IPS-20b (cell line): ENCODE measurements at regions not wholly inside any gene's neighbourhood (a gene's known extent, or its start where the extent isn't known, plus 50 kb on each side); places are given as distances from the start of the nearest gene placed in this dataset.
"Not testable (repeated sequence)": the region's sequence is repeated elsewhere in the genome, so short reads cannot be mapped to it uniquely, and the experiment has no call there.

Experiments
- H3K27ac ChIP-seq: one replicate; pipeline ENCODE4 v1.5.1; 2013; ENCODE audit warnings: low read length
- H3K27me3 ChIP-seq: 2 replicates; pipeline ENCODE4 v1.6.1; 2013; ENCODE audit warnings: mild to moderate bottlenecking, low read length, inconsistent platforms; ENCODE audit not compliant: insufficient read depth
- H3K36me3 ChIP-seq: 2 replicates; pipeline ENCODE4 v1.6.1; 2013; ENCODE audit warnings: low read depth, mild to moderate bottlenecking, inconsistent platforms, low read length, moderate library complexity; ENCODE audit not compliant: insufficient read depth
- H3K4me1 ChIP-seq: 2 replicates; pipeline ENCODE4 v1.6.1; 2013; ENCODE audit warnings: mild to moderate bottlenecking, control low read depth, inconsistent platforms, low read length, moderate library complexity; ENCODE audit not compliant: insufficient read depth
- H3K4me3 ChIP-seq: 2 replicates; pipeline ENCODE4 v1.5.1; 2013; ENCODE audit warnings: mild to moderate bottlenecking, low read length, inconsistent platforms
- H3K9ac ChIP-seq: 2 replicates; pipeline ENCODE4 v1.6.1; 2013; ENCODE audit warnings: low read depth, mild to moderate bottlenecking, inconsistent platforms, low read length, moderate library complexity
- H3K9me3 ChIP-seq: 2 replicates; pipeline ENCODE4 v1.6.1; 2013; ENCODE audit warnings: mild to moderate bottlenecking, low read depth, low read length, inconsistent platforms; ENCODE audit not compliant: insufficient read depth

DNA sequence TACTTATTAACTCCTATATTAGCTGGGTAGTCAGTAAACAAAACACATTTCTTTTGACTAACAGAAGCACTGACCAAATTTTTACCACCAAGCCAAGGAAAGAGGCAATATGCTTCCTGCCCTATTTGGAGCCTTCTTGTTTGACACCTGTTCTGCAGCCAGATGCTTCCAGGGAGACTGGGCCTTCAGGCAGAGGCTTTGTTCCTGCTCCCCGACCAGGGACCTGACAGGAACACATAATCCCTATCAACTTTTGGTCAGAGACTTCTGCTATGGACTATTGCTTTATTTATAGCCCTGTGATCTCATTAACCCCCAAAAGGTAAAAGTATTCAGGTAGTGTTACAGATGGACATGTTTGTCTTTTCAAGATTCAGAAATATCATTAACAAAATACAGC lies 541.3 kb downstream of the NTRK3 start:
- Histone ChIP-seq H3K36me3 (no peaks in the 10 kb centered on the region), H3K9me3 (no peaks in the 10 kb centered on the region)

DNA sequence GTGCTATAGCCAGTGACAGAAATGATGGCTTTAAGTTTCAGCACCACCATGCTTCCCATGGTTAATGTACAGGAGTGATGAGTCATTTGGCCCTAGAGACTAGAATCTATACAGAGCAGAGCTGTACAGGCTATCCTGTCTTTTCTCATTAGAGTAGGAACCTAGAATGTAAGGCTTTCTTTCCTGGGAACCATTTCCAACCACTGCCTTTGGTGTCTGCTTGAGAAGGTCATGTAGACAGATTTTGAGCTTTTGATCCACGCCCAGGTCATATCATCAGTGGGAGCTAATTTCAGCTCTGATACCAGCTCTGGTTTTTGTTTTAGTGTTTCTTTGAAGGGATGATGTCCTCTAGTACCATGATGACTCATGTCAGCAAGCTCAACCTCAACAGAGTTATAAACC lies 543.1 kb downstream of the NTRK3 start:
- Histone ChIP-seq H3K9me3 (no peaks in the 10 kb centered on the region), H3K4me1 (no peaks in the 10 kb centered on the region), H3K36me3 (no peaks in the 10 kb centered on the region), H3K27ac (no peak overlapping the region), H3K4me3 (no peak overlapping the region), H3K9ac (no peak overlapping the region), H3K27me3 (no peaks in the 10 kb centered on the region)

More for the DNA sequence above, 541.3 kb downstream of the NTRK3 start:
- no peak overlapping the region for H3K27ac ChIP-seq
- H3K4me3 ChIP-seq, result no peak overlapping the region
- no peak overlapping the region for H3K9ac ChIP-seq
- no peaks in the 10 kb centered on the region for H3K4me1 ChIP-seq
- H3K27me3 ChIP-seq, result no peaks in the 10 kb centered on the region

DNA sequence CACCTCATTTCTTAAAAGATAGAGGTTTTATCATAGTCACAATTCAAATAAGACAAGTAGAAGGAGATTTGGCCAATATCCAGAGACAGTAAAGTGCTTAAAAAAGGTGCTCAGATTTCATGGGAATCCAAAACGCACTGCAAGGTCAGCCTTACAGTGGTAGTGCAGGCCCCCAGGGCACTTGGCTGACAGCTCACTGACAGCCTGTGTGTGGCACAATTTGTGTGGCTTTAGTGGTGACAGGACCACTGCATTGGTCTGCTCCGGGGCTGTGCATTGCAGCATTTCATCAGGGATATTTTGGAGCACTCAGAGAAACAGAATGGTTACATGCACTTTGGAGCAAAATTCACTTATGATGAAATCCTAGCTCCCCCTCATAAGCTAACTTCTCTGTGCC lies 544.3 kb downstream of the NTRK3 start:
- Histone ChIP-seq H3K36me3 (no peaks in the 10 kb centered on the region), H3K27ac (no peak overlapping the region), H3K27me3 (no peaks in the 10 kb centered on the region), H3K4me3 (no peak overlapping the region), H3K4me1 (no peaks in the 10 kb centered on the region), H3K9ac (no peak overlapping the region), H3K9me3 (no peaks in the 10 kb centered on the region)

- Histone ChIP-seq H3K9me3 (no peaks in the 10 kb centered on the region), H3K27me3 (no peaks in the 10 kb centered on the region), H3K4me3 (no peak overlapping the region), H3K4me1 (no peaks in the 10 kb centered on the region), H3K27ac (no peak overlapping the region), H3K9ac (no peak overlapping the region), H3K36me3 (no peaks in the 10 kb centered on the region)
These were observed 545.5 kb downstream of the NTRK3 start for GRCh38 chr15:87711026-87711425.

- no peaks in the 10 kb centered on the region for H3K36me3 ChIP-seq
- no peak overlapping the region for H3K27ac ChIP-seq
- no peaks in the 10 kb centered on the region for H3K27me3 ChIP-seq
- no peak overlapping the region for H3K9ac ChIP-seq
- H3K4me1 ChIP-seq, result no peaks in the 10 kb centered on the region
- H3K9me3 ChIP-seq, result no peaks in the 10 kb centered on the region
- no peak overlapping the region for H3K4me3 ChIP-seq
These were observed 546.1 kb downstream of the NTRK3 start for GRCh38 chr15:87710406-87710805.

DNA sequence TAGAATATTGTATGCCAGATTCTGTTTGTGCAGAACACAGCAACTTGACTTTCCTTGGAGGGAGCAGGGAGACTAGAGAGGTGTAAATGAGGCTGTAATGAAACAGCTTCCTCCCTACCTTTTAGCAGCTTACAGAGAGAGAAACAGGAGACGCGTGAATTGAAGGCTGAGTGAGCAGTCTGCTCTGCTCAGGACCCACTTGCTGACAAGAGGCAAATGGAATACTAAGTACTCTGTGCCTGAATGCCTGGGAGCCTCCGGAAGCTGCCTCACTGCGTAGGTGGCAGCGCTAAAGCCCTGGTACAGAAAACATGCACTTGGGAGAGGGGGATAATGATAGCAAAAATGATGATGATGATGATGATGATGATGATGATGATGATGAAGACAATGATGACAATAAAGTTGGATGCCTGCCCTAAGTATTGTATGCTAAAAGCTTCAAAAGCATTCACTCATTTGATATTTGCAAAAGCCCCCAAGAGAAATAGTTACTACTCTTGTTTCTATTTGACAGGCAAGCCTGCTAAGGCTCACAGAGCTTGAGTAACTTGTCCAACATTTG lies 548.9 kb downstream of the NTRK3 start:
- H3K4me1 ChIP-seq, result no peaks in the 10 kb centered on the region
- no peak overlapping the region for H3K9ac ChIP-seq
- no peak overlapping the region for H3K4me3 ChIP-seq
- H3K36me3 ChIP-seq, result no peaks in the 10 kb centered on the region
- no peak overlapping the region for H3K27ac ChIP-seq
- H3K27me3 ChIP-seq, result no peaks in the 10 kb centered on the region
- H3K9me3 ChIP-seq, result no peaks in the 10 kb centered on the region

GRCh38 chr15:87707071-87707470 lies 549.5 kb downstream of the NTRK3 start:
- H3K36me3 ChIP-seq, result no peaks in the 10 kb centered on the region
- H3K4me3 ChIP-seq, result no peak overlapping the region
- no peaks in the 10 kb centered on the region for H3K27me3 ChIP-seq
- no peak overlapping the region for H3K27ac ChIP-seq
- H3K9me3 ChIP-seq, result no peaks in the 10 kb centered on the region
- no peaks in the 10 kb centered on the region for H3K4me1 ChIP-seq
- H3K9ac ChIP-seq, result no peak overlapping the region

DNA sequence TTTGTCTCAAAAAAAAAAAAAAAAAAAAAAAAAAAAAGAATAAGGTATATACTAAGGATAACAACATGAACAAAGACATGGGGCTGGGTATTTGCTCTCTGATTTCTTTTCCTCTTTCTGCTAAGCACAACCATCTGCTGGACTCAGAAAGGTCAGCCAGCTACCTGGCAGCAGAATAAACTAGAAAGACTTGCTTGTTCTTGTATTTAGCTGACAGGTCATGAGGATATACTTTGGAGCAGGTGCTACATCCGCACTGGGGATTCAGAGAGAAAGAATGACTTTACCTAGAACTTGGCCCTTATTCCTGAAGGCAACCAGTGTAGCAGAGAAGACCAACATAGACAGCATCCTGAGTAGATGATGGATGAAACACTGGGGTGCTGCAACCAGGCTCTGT lies 550.5 kb downstream of the NTRK3 start:
- no peaks in the 10 kb centered on the region for H3K36me3 ChIP-seq
- no peaks in the 10 kb centered on the region for H3K4me1 ChIP-seq
- H3K9ac ChIP-seq, result no peak overlapping the region
- H3K27me3 ChIP-seq, result no peaks in the 10 kb centered on the region
- H3K9me3 ChIP-seq, result no peaks in the 10 kb centered on the region
- H3K27ac ChIP-seq, result no peak overlapping the region
- H3K4me3 ChIP-seq, result no peak overlapping the region

- no peaks in the 10 kb centered on the region for H3K27me3 ChIP-seq
- H3K27ac ChIP-seq, result no peak overlapping the region
- no peaks in the 10 kb centered on the region for H3K36me3 ChIP-seq
- no peaks in the 10 kb centered on the region for H3K9me3 ChIP-seq
- no peak overlapping the region for H3K4me3 ChIP-seq
- H3K4me1 ChIP-seq, result no peaks in the 10 kb centered on the region
- H3K9ac ChIP-seq, result no peak overlapping the region
These were observed 552.3 kb downstream of the NTRK3 start for GRCh38 chr15:87704276-87704675.

DNA sequence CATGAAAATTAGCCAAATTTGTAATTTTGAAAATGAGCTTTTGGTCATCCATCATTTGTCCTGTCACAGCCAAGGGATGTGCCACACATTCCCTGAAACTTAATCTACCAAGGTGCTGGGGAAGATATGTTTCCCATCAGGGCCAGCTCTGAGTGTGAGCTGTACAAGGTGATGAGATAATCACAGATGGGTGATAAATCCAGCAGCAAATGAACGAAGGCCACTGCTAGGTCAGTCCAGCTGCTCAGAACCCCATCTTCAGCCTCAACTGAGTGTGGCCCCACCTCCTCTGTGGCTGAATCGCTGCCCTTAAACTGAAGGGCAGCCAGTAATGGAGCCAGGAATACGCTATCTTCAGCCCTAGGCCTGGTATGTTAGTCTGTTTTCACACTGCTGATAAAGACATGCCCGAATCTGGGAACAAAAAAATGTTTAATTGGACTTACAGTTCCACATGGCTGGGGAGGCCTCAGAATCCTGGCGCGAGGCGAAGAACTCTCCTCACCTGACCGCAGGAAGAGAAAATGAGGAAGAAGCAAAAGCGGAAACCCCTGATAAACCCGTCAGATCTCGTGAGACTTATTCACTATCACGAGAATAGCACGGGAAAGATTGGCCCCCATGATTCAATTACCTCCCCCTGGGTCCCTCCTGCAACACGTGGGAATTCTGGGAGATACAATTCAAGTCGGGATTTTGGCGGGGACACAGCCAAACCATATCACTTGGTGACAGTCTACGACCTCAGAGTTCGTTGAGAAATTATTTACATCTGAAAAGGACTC lies 553.0 kb downstream of the NTRK3 start:
- no peaks in the 10 kb centered on the region for H3K27me3 ChIP-seq
- H3K4me1 ChIP-seq, result no peaks in the 10 kb centered on the region
- H3K4me3 ChIP-seq, result no peak overlapping the region
- no peak overlapping the region for H3K27ac ChIP-seq
- no peaks in the 10 kb centered on the region for H3K36me3 ChIP-seq
- no peak overlapping the region for H3K9ac ChIP-seq
- no peaks in the 10 kb centered on the region; the same call in 1 of the 2 replicates for H3K9me3 ChIP-seq

- no peaks in the 10 kb centered on the region for H3K36me3 ChIP-seq
- no peak overlapping the region for H3K9ac ChIP-seq
- H3K27ac ChIP-seq, result no peak overlapping the region
- H3K4me1 ChIP-seq, result no peaks in the 10 kb centered on the region
- no peaks in the 10 kb centered on the region for H3K27me3 ChIP-seq
- H3K9me3 ChIP-seq, result no peaks in the 10 kb centered on the region; the same call in 1 of the 2 replicates
- H3K4me3 ChIP-seq, result no peak overlapping the region
These were observed 554.3 kb downstream of the NTRK3 start for GRCh38 chr15:87702270-87702669.

DNA sequence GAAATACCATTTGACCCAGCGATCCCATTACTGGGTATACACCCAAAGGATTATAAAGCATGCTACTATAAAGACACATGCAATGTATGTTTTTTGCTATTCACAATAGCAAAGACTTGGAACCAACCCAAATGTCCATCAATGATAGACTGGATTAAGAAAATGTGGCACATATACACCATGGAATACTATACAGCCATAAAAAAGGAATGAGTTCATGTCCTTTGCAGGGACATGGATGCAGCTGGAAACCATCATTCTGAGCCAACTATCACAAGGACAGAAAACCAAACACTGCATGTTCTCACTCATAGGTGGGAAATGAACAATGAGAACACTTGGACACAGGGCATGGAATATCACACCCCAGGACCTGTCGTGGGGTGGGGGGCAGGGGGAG lies 558.1 kb downstream of the NTRK3 start:
- not testable (repeated sequence) for H3K27ac ChIP-seq, H3K9me3 ChIP-seq, H3K36me3 ChIP-seq, H3K4me3 ChIP-seq, H3K4me1 ChIP-seq, H3K9ac ChIP-seq, H3K27me3 ChIP-seq
